ENCODE measurements at regions not wholly inside any gene's neighbourhood (a gene's known extent, or its start where the extent isn't known, plus 50 kb on each side); places are given as distances from the start of the nearest gene placed in this dataset.

GRCh38 chr4:38255572-38255971 lies 295.4 kb downstream of the PTTG2 start:
- H3K4me3 ChIP-seq = no peak overlapping the region
- H3K36me3 ChIP-seq = no peaks in the 10 kb centered on the region
- ATAC-seq = no peak
- no peaks in the 10 kb centered on the region for H3K4me1 ChIP-seq
- TF ChIP-seq CTCF (IDR thresholded peaks at IDR 0.05) = no peak
- peaks cover 10% of the 10 kb centered on the region for H3K9me3 ChIP-seq
- intact Hi-C loops (cut with DNase I) = no loop called here
- no peaks in the 10 kb centered on the region for H3K27me3 ChIP-seq (ENCODE audit: low read depth)
- no peak for DNase-seq
- H3K27ac ChIP-seq = no peak overlapping the region

GRCh38 chr4:38266616-38267015 lies 306.4 kb downstream of the PTTG2 start:
- intact Hi-C loops (cut with DNase I) = no loop called here
- ATAC-seq = no peak

GRCh38 chr4:38268108-38268820 lies 308.1 kb downstream of the PTTG2 start:
- ATAC-seq = no peak
- no peak for TF ChIP-seq CTCF (IDR thresholded peaks at IDR 0.05)
- no peaks in the 10 kb centered on the region for H3K27me3 ChIP-seq (ENCODE audit: low read depth)
- no peak overlapping the region for H3K4me3 ChIP-seq
- no peaks in the 10 kb centered on the region for H3K36me3 ChIP-seq
- no peak for DNase-seq
- intact Hi-C loops (cut with DNase I) = no loop called here
- no peaks in the 10 kb centered on the region for H3K4me1 ChIP-seq
- no peaks in the 10 kb centered on the region for H3K9me3 ChIP-seq
- H3K27ac ChIP-seq = no peak overlapping the region

More at GRCh38 chr4:38266616-38267015, 306.4 kb downstream of the PTTG2 start:
- no peak for TF ChIP-seq CTCF (IDR thresholded peaks at IDR 0.05)
- Histone ChIP-seq H3K27me3 (ENCODE audit: low read depth) (no peaks in the 10 kb centered on the region), H3K27ac (no peak overlapping the region), H3K9me3 (no peaks in the 10 kb centered on the region), H3K4me1 (no peaks in the 10 kb centered on the region), H3K36me3 (no peaks in the 10 kb centered on the region), H3K4me3 (no peak overlapping the region)
- no peak for DNase-seq

- DNase-seq (no peak), ATAC-seq (no peak)
- intact Hi-C loops (cut with DNase I) = no loop called here
- Histone ChIP-seq H3K9me3 (no peaks in the 10 kb centered on the region), H3K36me3 (no peaks in the 10 kb centered on the region), H3K27me3 (ENCODE audit: low read depth) (no peaks in the 10 kb centered on the region), H3K4me3 (no peak overlapping the region), H3K27ac (no peak overlapping the region), H3K4me1 (no peaks in the 10 kb centered on the region)
- TF ChIP-seq CTCF (IDR thresholded peaks at IDR 0.05) = no peak
Measured at GRCh38 chr4:38268837-38269236, 308.6 kb downstream of the PTTG2 start.

- Histone ChIP-seq H3K4me1 (no peaks in the 10 kb centered on the region), H3K9me3 (no peaks in the 10 kb centered on the region), H3K27me3 (ENCODE audit: low read depth) (no peaks in the 10 kb centered on the region), H3K36me3 (no peaks in the 10 kb centered on the region), H3K27ac (no peak overlapping the region), H3K4me3 (no peak overlapping the region)
- no peak for TF ChIP-seq CTCF (IDR thresholded peaks at IDR 0.05)
- intact Hi-C loops (cut with DNase I) = no loop called here
- no peak for DNase-seq
- peak in 1 of 2 donors; percentile 23 for ATAC-seq
Measured at GRCh38 chr4:38273407-38273806, 313.2 kb downstream of the PTTG2 start.

Data from lower lobe of right lung (tissue), 2 donors.